ENCODE measurements at regions not wholly inside any gene's neighbourhood (a gene's known extent, or its start where the extent isn't known, plus 50 kb on each side); places are given as distances from the start of the nearest gene placed in this dataset.

DNA sequence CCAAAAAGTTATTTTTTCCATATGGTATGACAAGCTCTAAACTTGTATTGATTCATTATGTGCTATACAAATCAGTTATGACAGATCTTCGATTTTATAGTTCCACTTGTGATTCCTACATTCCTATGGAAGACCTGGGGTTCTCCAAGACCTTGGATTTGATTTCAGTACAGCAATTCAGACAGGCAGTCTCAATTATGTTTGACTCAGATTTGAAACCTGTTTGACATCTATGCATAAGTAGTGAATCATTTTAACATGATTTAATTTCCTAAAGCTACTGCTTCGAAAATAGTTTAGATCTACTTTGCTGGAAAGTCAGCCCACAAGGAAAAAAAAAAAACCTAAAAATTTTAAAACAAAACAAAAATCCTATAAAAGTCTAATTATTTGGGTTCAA, 820.4 kb downstream of the LUZP2 start:
- POLR2A ChIA-PET (ENCODE audit: low non-redundant PET): no interaction called here
- no peaks in the 10 kb centered on the region for H3K4me1 ChIP-seq (ENCODE audit: insufficient read depth, low read length, poor library complexity, severe bottlenecking)
- no peak for TF ChIP-seq EZH2 (IDR thresholded peaks at IDR 0.05; ENCODE audit: borderline replicate concordance, low read depth, low read length, poor library complexity, severe bottlenecking)
- TF ChIP-seq, protein P1, sequence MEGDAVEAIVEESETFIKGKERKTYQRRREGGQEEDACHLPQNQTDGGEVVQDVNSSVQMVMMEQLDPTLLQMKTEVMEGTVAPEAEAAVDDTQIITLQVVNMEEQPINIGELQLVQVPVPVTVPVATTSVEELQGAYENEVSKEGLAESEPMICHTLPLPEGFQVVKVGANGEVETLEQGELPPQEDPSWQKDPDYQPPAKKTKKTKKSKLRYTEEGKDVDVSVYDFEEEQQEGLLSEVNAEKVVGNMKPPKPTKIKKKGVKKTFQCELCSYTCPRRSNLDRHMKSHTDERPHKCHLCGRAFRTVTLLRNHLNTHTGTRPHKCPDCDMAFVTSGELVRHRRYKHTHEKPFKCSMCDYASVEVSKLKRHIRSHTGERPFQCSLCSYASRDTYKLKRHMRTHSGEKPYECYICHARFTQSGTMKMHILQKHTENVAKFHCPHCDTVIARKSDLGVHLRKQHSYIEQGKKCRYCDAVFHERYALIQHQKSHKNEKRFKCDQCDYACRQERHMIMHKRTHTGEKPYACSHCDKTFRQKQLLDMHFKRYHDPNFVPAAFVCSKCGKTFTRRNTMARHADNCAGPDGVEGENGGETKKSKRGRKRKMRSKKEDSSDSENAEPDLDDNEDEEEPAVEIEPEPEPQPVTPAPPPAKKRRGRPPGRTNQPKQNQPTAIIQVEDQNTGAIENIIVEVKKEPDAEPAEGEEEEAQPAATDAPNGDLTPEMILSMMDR (conservative IDR thresholded peaks at IDR 0.05; ENCODE audit: low read depth, low read length): no peak
- BruUV-seq (replicated peaks): no TSS peak
- H3K36me3 ChIP-seq (ENCODE audit: insufficient read depth, low read length, poor library complexity, severe bottlenecking): no peaks in the 10 kb centered on the region
- H3K27ac ChIP-seq (ENCODE audit: low read depth, low read length, poor library complexity, severe bottlenecking): no peak overlapping the region
- no peak overlapping the region for H3K4me3 ChIP-seq (ENCODE audit: low read depth, low read length, poor library complexity, severe bottlenecking)
- DNase-seq (ENCODE audit: low spot score): no peak
- H3K9me3 ChIP-seq (ENCODE audit: low read depth, low read length, poor library complexity, severe bottlenecking): peaks cover 4% of the 10 kb centered on the region
- H3K27me3 ChIP-seq (replicated peaks; ENCODE audit: insufficient read depth, low read depth, low read length, poor library complexity): no peaks in the 10 kb centered on the region
- intact Hi-C loops (cut with micrococcal nuclease; ENCODE audit: unreplicated experiment): no loop called here
- CTCF ChIA-PET: no interaction called here

- Histone ChIP-seq H3K36me3 (ENCODE audit: insufficient read depth, low read length, poor library complexity, severe bottlenecking) (no peaks in the 10 kb centered on the region), H3K9me3 (ENCODE audit: low read depth, low read length, poor library complexity, severe bottlenecking) (no peaks in the 10 kb centered on the region), H3K4me1 (ENCODE audit: insufficient read depth, low read length, poor library complexity, severe bottlenecking) (no peaks in the 10 kb centered on the region), H3K27ac (ENCODE audit: low read depth, low read length, poor library complexity, severe bottlenecking) (no peak overlapping the region), H3K27me3 (replicated peaks; ENCODE audit: insufficient read depth, low read depth, low read length, poor library complexity) (no peaks in the 10 kb centered on the region), H3K4me3 (ENCODE audit: low read depth, low read length, poor library complexity, severe bottlenecking) (no peak overlapping the region)
- TF ChIP-seq, protein P1 (conservative IDR thresholded peaks at IDR 0.05; ENCODE audit: low read depth, low read length): no peak
- TF ChIP-seq EZH2 (IDR thresholded peaks at IDR 0.05; ENCODE audit: borderline replicate concordance, low read depth, low read length, poor library complexity, severe bottlenecking): no peak
- BruUV-seq (replicated peaks): no TSS peak
- ChIA-PET CTCF (no interaction called here), POLR2A (ENCODE audit: low non-redundant PET) (no interaction called here)
- no peak for DNase-seq (ENCODE audit: low spot score)
- intact Hi-C loops (cut with micrococcal nuclease; ENCODE audit: unreplicated experiment): no loop called here
Observed at GRCh38 chr11:25319127-25319526, 822.3 kb downstream of the LUZP2 start.

GRCh38 chr11:25327656-25328055, 830.8 kb downstream of the LUZP2 start:
- intact Hi-C loops (cut with micrococcal nuclease; ENCODE audit: unreplicated experiment): no loop called here
- DNase-seq (ENCODE audit: low spot score): no peak
- ChIA-PET CTCF (no interaction called here), POLR2A (ENCODE audit: low non-redundant PET) (no interaction called here)
- TF ChIP-seq, protein P1 (conservative IDR thresholded peaks at IDR 0.05; ENCODE audit: low read depth, low read length): no peak
- no peak for TF ChIP-seq EZH2 (IDR thresholded peaks at IDR 0.05; ENCODE audit: borderline replicate concordance, low read depth, low read length, poor library complexity, severe bottlenecking)
- no TSS peak for BruUV-seq (replicated peaks)
- no peak overlapping the region for H3K27ac ChIP-seq (ENCODE audit: low read depth, low read length, poor library complexity, severe bottlenecking)
- H3K36me3 ChIP-seq (ENCODE audit: insufficient read depth, low read length, poor library complexity, severe bottlenecking): no peaks in the 10 kb centered on the region
- H3K4me3 ChIP-seq (ENCODE audit: low read depth, low read length, poor library complexity, severe bottlenecking): no peak overlapping the region
- no peaks in the 10 kb centered on the region for H3K9me3 ChIP-seq (ENCODE audit: low read depth, low read length, poor library complexity, severe bottlenecking)
- H3K4me1 ChIP-seq (ENCODE audit: insufficient read depth, low read length, poor library complexity, severe bottlenecking): no peaks in the 10 kb centered on the region
- H3K27me3 ChIP-seq (replicated peaks; ENCODE audit: insufficient read depth, low read depth, low read length, poor library complexity): no peaks in the 10 kb centered on the region
